DND-41 (cell line): ENCODE measurements at regions not wholly inside any gene's neighbourhood (a gene's known extent, or its start where the extent isn't known, plus 50 kb on each side); places are given as distances from the start of the nearest gene placed in this dataset.

Experiments
- EZH2 ChIP-seq: IDR thresholded peaks from 3 replicates; pipeline ENCODE4 v1.6.1; 2012; ENCODE audit warnings: borderline replicate concordance, low read depth, mild to moderate bottlenecking, moderate library complexity, low read length, inconsistent platforms; ENCODE audit not compliant: severe bottlenecking
- TF ChIP-seq, protein P1 (sequence below): IDR thresholded peaks from 2 replicates; pipeline ENCODE4 v1.5.1; 2012; ENCODE audit warnings: borderline replicate concordance, low read length, moderate library complexity, mild to moderate bottlenecking; ENCODE audit not compliant: poor library complexity, severe bottlenecking; ENCODE audit errors: extremely low read depth

DNA sequence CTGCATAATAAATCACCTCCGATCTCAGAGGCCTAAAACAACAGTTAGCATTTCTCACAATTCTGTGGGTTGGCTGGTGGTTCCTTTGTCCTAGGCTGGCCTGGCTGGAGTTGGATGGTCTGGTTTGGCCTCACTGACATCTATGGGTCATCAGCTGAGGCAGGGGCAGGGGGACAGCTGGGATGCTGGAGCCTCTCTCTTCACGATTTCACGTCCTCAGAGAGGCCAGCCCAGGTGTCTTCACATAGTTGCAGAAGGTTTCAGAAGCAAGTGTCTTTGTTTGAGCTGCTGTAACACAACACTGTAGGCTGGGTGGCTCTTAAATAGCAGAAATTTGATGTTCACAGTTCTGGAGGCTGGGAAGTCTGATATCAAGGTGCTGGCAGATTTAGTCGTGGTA, 155.5 kb upstream of the CACNA1E start:
- TF ChIP-seq, protein P1, sequence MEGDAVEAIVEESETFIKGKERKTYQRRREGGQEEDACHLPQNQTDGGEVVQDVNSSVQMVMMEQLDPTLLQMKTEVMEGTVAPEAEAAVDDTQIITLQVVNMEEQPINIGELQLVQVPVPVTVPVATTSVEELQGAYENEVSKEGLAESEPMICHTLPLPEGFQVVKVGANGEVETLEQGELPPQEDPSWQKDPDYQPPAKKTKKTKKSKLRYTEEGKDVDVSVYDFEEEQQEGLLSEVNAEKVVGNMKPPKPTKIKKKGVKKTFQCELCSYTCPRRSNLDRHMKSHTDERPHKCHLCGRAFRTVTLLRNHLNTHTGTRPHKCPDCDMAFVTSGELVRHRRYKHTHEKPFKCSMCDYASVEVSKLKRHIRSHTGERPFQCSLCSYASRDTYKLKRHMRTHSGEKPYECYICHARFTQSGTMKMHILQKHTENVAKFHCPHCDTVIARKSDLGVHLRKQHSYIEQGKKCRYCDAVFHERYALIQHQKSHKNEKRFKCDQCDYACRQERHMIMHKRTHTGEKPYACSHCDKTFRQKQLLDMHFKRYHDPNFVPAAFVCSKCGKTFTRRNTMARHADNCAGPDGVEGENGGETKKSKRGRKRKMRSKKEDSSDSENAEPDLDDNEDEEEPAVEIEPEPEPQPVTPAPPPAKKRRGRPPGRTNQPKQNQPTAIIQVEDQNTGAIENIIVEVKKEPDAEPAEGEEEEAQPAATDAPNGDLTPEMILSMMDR, result no peak
- no peak for TF ChIP-seq EZH2
